Panc1 (cell line): ENCODE measurements at regions not wholly inside any gene's neighbourhood (a gene's known extent, or its start where the extent isn't known, plus 50 kb on each side); places are given as distances from the start of the nearest gene placed in this dataset.
A peak's percentile ranks its signal among the peaks of the same experiment; 100 is the strongest.

Source experiments
- ATAC-seq: fragments of 200-7000 bp; cut with Tn5 transposase; 2 replicates; pipeline ENCODE4 v1.9.1; 2020; ENCODE audit warnings: mild to moderate bottlenecking, moderate library complexity
- BruUV-seq: library from RNA; stranded (reverse); fragments of 400-500 nt; replicated peaks from 2 replicates; lab custom pipeline; 2021; lab: Mats Ljungman, UMichigan
- CTCF ChIA-PET: fragments of 300-600 bp; sonication (Branson Sonifier 250); formaldehyde crosslinking; loops from one replicate; lab custom pipeline; 2022; ENCODE audit warnings: antibody characterized with exemption; lab: Charles Lee
- POLR2A ChIA-PET: fragments of 300-600 bp; sonication (Branson Sonifier 250); formaldehyde crosslinking; loops from one replicate; lab custom pipeline; 2022; ENCODE audit warnings: antibody characterized with exemption; lab: Charles Lee
- DNase-seq: peaks from one replicate; pipeline ENCODE4 v3.0.0-alpha.2; 2010; ENCODE audit warnings: low read depth, low spot score
- H3K27ac ChIP-seq: 2 replicates; pipeline ENCODE4 v1.5.1; 2011; ENCODE audit warnings: mild to moderate bottlenecking, low read length, inconsistent platforms
- H3K27me3 ChIP-seq: fragments of 200-500 bp; sonication (Bioruptor generic); 2 replicates; pipeline ENCODE4 v1.6.0; 2014; ENCODE audit warnings: low read length, inconsistent platforms; ENCODE audit not compliant: control insufficient read depth, insufficient read depth
- H3K36me3 ChIP-seq: fragments of 200-500 bp; sonication (Bioruptor generic); 2 replicates; pipeline ENCODE4 v1.5.1; 2014; ENCODE audit warnings: inconsistent platforms, mild to moderate bottlenecking, low read length, moderate library complexity; ENCODE audit not compliant: control insufficient read depth, insufficient read depth
- H3K4me1 ChIP-seq: 2 replicates; pipeline ENCODE4 v1.5.1; 2011; ENCODE audit warnings: inconsistent platforms, mild to moderate bottlenecking, low read length, moderate library complexity; ENCODE audit not compliant: control insufficient read depth, insufficient read depth
- H3K4me3 ChIP-seq, 2 experiments: 2 replicates each; pipeline ENCODE4 v1.5.1; 2011 to 2012; ENCODE audit warnings: low read depth in 2 of 2, low read length in 2 of 2, mild to moderate bottlenecking in 2 of 2, inconsistent platforms in 1 of 2, moderate library complexity in 1 of 2
- H3K9me3 ChIP-seq: fragments of 200-500 bp; sonication (Bioruptor generic); 2 replicates; pipeline ENCODE4 v1.5.1; 2014; ENCODE audit warnings: low read depth, mild to moderate bottlenecking, inconsistent platforms, low read length, moderate library complexity; ENCODE audit not compliant: control insufficient read depth, insufficient read depth
- POLR2AphosphoS5 ChIP-seq: IDR thresholded peaks from 2 replicates; pipeline ENCODE4 v1.6.1; 2012; ENCODE audit warnings: mild to moderate bottlenecking, low read depth, low read length, moderate library complexity
- SIN3A ChIP-seq: IDR thresholded peaks from 2 replicates; pipeline ENCODE4 v1.6.1; 2012; ENCODE audit warnings: low read depth, mild to moderate bottlenecking, low read length, moderate library complexity, borderline replicate concordance; ENCODE audit not compliant: insufficient read depth
- TCF7L2 ChIP-seq: IDR thresholded peaks from 2 replicates; pipeline ENCODE4 v1.6.1; 2011; ENCODE audit warnings: mild to moderate bottlenecking, low read depth, low read length, inconsistent platforms
- in situ Hi-C: cut with HindIII; loops from 2 replicates; pipeline ENCODE4 v1.10.0; 2016; ENCODE audit warnings: low sequenced_read_pairs, low pct_unique_long_range_greater_than_20kb
- intact Hi-C: fragments of 100-400 bp; cut with micrococcal nuclease; formaldehyde crosslinking; loops from one replicate; pipeline ENCODE4 v1.10.0; 2022; ENCODE audit not compliant: unreplicated experiment
- TF ChIP-seq, protein P1 (sequence below), 2 experiments: IDR thresholded peaks; 2 replicates each; pipeline ENCODE4 v1.6.1; 2011 to 2012; ENCODE audit warnings: low read depth in 2 of 2, control low read depth in 1 of 2, low read length in 1 of 2, mild to moderate bottlenecking in 1 of 2, moderate library complexity in 1 of 2; ENCODE audit not compliant: insufficient read depth in 1 of 2
- TF ChIP-seq, protein P2 (sequence below): fragments of 450-650 bp; IDR thresholded peaks from 2 replicates; pipeline ENCODE4 v1.5.1; 2017; ENCODE audit warnings: mild to moderate bottlenecking

DNA sequence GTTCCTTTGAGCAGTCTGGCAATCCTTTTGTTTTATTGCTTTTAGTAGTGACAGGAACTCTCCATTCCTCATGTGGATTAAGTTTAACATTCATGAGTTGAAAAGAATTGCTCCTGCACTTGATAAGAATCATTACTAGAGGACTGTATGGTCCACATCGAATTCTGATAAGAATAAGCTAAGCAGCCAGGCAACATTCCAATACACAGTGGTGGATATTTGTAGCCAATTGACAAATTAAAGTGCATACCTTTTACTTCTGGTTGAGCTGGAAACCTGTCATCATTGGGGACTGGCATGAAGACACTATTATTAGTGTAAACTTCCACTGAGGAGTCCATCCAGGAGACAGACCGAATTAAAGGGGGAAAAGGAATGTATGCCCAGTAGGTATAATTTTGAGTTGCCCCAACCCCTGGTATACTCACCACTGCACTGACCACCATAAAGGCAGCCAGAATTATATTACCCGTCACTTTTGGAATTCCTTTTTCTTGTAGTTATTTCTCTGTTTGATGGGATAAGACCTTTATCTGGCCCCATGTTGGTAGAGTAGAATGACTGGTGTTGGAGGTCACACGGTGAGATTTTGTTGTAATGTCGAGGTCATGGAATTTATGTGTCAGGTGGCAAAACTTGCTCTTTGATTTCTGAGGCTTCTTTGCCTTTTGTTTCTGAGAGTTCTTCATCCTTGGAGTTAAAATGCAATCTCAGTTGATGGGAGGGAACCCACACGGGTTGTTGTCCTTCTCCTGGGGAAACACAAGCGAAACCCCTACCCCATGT is 72.1 kb upstream of the ARL4D start:
- Histone ChIP-seq H3K4me1 (no peaks in the 10 kb centered on the region), H3K27ac (no peak overlapping the region), H3K36me3 (no peaks in the 10 kb centered on the region), H3K4me3 (no peak overlapping the region), H3K27me3 (no peaks in the 10 kb centered on the region), H3K9me3 (no peaks in the 10 kb centered on the region)
- ChIA-PET POLR2A (no interaction called here), CTCF (no interaction called here)
- TF ChIP-seq TCF7L2 (no peak), SIN3A (no peak), POLR2AphosphoS5 (no peak)
- TF ChIP-seq, protein P1, sequence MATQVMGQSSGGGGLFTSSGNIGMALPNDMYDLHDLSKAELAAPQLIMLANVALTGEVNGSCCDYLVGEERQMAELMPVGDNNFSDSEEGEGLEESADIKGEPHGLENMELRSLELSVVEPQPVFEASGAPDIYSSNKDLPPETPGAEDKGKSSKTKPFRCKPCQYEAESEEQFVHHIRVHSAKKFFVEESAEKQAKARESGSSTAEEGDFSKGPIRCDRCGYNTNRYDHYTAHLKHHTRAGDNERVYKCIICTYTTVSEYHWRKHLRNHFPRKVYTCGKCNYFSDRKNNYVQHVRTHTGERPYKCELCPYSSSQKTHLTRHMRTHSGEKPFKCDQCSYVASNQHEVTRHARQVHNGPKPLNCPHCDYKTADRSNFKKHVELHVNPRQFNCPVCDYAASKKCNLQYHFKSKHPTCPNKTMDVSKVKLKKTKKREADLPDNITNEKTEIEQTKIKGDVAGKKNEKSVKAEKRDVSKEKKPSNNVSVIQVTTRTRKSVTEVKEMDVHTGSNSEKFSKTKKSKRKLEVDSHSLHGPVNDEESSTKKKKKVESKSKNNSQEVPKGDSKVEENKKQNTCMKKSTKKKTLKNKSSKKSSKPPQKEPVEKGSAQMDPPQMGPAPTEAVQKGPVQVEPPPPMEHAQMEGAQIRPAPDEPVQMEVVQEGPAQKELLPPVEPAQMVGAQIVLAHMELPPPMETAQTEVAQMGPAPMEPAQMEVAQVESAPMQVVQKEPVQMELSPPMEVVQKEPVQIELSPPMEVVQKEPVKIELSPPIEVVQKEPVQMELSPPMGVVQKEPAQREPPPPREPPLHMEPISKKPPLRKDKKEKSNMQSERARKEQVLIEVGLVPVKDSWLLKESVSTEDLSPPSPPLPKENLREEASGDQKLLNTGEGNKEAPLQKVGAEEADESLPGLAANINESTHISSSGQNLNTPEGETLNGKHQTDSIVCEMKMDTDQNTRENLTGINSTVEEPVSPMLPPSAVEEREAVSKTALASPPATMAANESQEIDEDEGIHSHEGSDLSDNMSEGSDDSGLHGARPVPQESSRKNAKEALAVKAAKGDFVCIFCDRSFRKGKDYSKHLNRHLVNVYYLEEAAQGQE (IDR thresholded peaks at IDR 0.05; ENCODE audit: insufficient read depth in 1 of 2, low read depth in 2 of 2, low read length in 1 of 2), result no peak
- TF ChIP-seq, protein P2, sequence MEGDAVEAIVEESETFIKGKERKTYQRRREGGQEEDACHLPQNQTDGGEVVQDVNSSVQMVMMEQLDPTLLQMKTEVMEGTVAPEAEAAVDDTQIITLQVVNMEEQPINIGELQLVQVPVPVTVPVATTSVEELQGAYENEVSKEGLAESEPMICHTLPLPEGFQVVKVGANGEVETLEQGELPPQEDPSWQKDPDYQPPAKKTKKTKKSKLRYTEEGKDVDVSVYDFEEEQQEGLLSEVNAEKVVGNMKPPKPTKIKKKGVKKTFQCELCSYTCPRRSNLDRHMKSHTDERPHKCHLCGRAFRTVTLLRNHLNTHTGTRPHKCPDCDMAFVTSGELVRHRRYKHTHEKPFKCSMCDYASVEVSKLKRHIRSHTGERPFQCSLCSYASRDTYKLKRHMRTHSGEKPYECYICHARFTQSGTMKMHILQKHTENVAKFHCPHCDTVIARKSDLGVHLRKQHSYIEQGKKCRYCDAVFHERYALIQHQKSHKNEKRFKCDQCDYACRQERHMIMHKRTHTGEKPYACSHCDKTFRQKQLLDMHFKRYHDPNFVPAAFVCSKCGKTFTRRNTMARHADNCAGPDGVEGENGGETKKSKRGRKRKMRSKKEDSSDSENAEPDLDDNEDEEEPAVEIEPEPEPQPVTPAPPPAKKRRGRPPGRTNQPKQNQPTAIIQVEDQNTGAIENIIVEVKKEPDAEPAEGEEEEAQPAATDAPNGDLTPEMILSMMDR, result no peak
- no peak for DNase-seq
- in situ Hi-C loops (no loop called here), intact Hi-C loops (no loop called here)
- BruUV-seq, result no TSS peak
- no peak for ATAC-seq

DNA sequence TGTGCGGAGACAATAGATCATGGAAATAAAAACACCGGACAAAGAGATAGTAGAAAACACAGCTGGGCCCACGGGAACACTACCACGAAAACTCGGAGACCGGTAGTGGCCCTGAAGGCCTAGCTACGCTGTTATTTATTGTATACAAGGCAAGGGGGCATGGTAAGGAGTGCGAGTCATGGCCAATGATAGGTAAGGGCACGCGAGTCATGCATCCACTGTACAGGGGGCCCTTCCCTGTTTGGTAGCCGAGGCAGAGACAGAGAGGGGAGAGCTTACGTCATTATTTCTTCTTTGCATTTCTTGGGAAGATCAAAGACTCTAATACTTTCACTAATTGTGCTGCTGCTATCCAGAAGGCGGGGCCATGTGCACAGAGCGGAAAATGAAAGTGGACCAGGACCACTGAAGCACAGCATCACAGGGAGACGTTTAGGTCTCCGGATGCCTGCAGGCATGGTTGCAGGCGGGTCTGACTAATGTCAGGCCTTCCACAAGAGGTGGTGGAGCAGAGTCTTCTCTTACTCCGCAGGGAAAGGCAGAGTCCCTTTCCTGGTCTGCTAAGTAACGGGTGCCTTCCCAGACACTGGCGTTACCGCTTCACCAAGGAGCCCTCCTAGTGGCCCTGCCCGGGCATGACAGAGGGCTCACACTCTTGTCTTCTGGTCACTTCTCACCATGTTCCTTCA is 74.4 kb upstream of the ARL4D start:
- Histone ChIP-seq H3K9me3 (no peaks in the 10 kb centered on the region), H3K4me3 (no peak overlapping the region), H3K4me1 (no peaks in the 10 kb centered on the region), H3K27ac (no peak overlapping the region), H3K27me3 (no peaks in the 10 kb centered on the region), H3K36me3 (no peaks in the 10 kb centered on the region)
- in situ Hi-C loops (no loop called here), intact Hi-C loops (no loop called here)
- TF ChIP-seq SIN3A, result no peak
- TF ChIP-seq, protein P2, result no peak
- TF ChIP-seq POLR2AphosphoS5, result no peak
- TF ChIP-seq TCF7L2, result no peak
- TF ChIP-seq, protein P1 (IDR thresholded peaks at IDR 0.05; ENCODE audit: insufficient read depth in 1 of 2, low read depth in 2 of 2, low read length in 1 of 2), result no peak
- ChIA-PET CTCF (no interaction called here), POLR2A (no interaction called here)
- TSS peak; percentile 42 for BruUV-seq
- DNase-seq, result no peak
- peak; percentile 38; the same call in 1 of the 2 replicates for ATAC-seq
